ENCODE measurements at regions not wholly inside any gene's neighbourhood (a gene's known extent, or its start where the extent isn't known, plus 50 kb on each side); places are given as distances from the start of the nearest gene placed in this dataset. TPM values are rescaled to one million over a fixed set of nuclear protein-coding genes. Genes with fewer than 3 reads are reported as not detected.

GRCh38 chr2:198203336-198204069, 399.1 kb downstream of the PLCL1 start:
- no peaks in the 10 kb centered on the region for H3K27me3 ChIP-seq
- H3K9me3 ChIP-seq, result no peaks in the 10 kb centered on the region
- no peaks in the 10 kb centered on the region for H3K36me3 ChIP-seq
- no peaks in the 10 kb centered on the region for H3K4me1 ChIP-seq
- no peak overlapping the region for H3K4me3 ChIP-seq
- no peak overlapping the region for H3K27ac ChIP-seq
- DNase-seq (ENCODE audit: extremely low spot score in 2 of 2), result no peak
- no peak for TF ChIP-seq POLR2AphosphoS5 (IDR thresholded peaks at IDR 0.05; ENCODE audit: insufficient read depth in 1 of 2, low read depth in 1 of 2)
- no peak for TF ChIP-seq CTCF (IDR thresholded peaks at IDR 0.05)
- TF ChIP-seq POLR2A (IDR thresholded peaks at IDR 0.05), result no peak
- intact Hi-C loops (cut with DNase I), result no loop called here

Small RNA genes in the stretch of these regions (small RNA-seq; reads per million reads assigned to genes)
- not detected for gene RNU7-147P
